Keratinocyte (primary cell): ENCODE measurements at regions not wholly inside any gene's neighbourhood (a gene's known extent, or its start where the extent isn't known, plus 50 kb on each side); places are given as distances from the start of the nearest gene placed in this dataset.

ENCODE experiments used
- DNase-seq: peaks from one replicate; pipeline ENCODE4 v3.0.0-alpha.2; 2011; ENCODE audit warnings: low read depth, missing footprints, low spot score
- FAIRE-seq: peaks from 2 replicates; lab custom pipeline; 2011; peaks lifted over from hg19 to GRCh38; lab: Jason Lieb, UNC
- H2AFZ ChIP-seq: 2 replicates; pipeline ENCODE4 v1.6.0; 2012; ENCODE audit warnings: low read length, control low read depth, inconsistent platforms; ENCODE audit not compliant: control insufficient read depth
- H3K27ac ChIP-seq: 2 replicates; pipeline ENCODE4 v1.5.1; 2011; ENCODE audit warnings: low read length; ENCODE audit not compliant: control insufficient read depth, insufficient read depth
- H3K27me3 ChIP-seq: 3 replicates; pipeline ENCODE4 v1.6.0; 2011; ENCODE audit warnings: low read length; ENCODE audit not compliant: control insufficient read depth, insufficient read depth; ENCODE audit errors: extremely low read depth
- H3K36me3 ChIP-seq, 2 experiments: 2 replicates in 1 of 2; 3 replicates in 1 of 2; pipeline ENCODE4 v1.5.1; 2011; ENCODE audit warnings: low read length in 2 of 2, mild to moderate bottlenecking in 1 of 2; ENCODE audit not compliant: control insufficient read depth in 2 of 2, insufficient read depth in 2 of 2; ENCODE audit errors: extremely low read depth in 1 of 2
- H3K4me1 ChIP-seq: 3 replicates; pipeline ENCODE4 v1.5.1; 2011; ENCODE audit warnings: low read length; ENCODE audit not compliant: control insufficient read depth, insufficient read depth; ENCODE audit errors: extremely low read depth
- H3K4me2 ChIP-seq: 3 replicates; pipeline ENCODE4 v1.6.0; 2011; ENCODE audit warnings: low read depth, low read length; ENCODE audit not compliant: control insufficient read depth, insufficient read depth; ENCODE audit errors: extremely low read depth
- H3K4me3 ChIP-seq, 3 experiments: fragments of 200-600 bp in 1 of 3; sonication (generic) in 1 of 3; 2 replicates in 2 of 3; 3 replicates in 1 of 3; pipeline ENCODE4 v1.5.1; 2011 to 2016; ENCODE audit warnings: low read length in 3 of 3, mild to moderate bottlenecking in 3 of 3, control low read depth in 2 of 3, inconsistent platforms in 1 of 3, low read depth in 1 of 3, mixed read lengths in 1 of 3, mixed run types in 1 of 3, moderate library complexity in 1 of 3; ENCODE audit not compliant: control insufficient read depth in 2 of 3, insufficient read depth in 2 of 3; ENCODE audit errors: extremely low read depth in 1 of 3
- H3K79me2 ChIP-seq: 2 replicates; pipeline ENCODE4 v1.6.0; 2012; ENCODE audit warnings: low read length; ENCODE audit not compliant: control insufficient read depth, insufficient read depth
- H3K9ac ChIP-seq: 3 replicates; pipeline ENCODE4 v1.6.0; 2011; ENCODE audit warnings: low read length; ENCODE audit not compliant: control insufficient read depth, insufficient read depth; ENCODE audit errors: extremely low read depth
- H3K9me1 ChIP-seq: 3 replicates; pipeline ENCODE4 v1.6.0; 2011; ENCODE audit warnings: low read length; ENCODE audit not compliant: control insufficient read depth, insufficient read depth; ENCODE audit errors: extremely low read depth
- H3K9me3 ChIP-seq: 2 replicates; pipeline ENCODE4 v1.5.1; 2012; ENCODE audit warnings: low read depth, low read length; ENCODE audit not compliant: control insufficient read depth
- H4K20me1 ChIP-seq: 3 replicates; pipeline ENCODE4 v1.6.0; 2011; ENCODE audit warnings: low read length; ENCODE audit not compliant: control insufficient read depth, insufficient read depth; ENCODE audit errors: extremely low read depth
- EZH2 ChIP-seq: IDR thresholded peaks from one replicate; pipeline ENCODE4 v1.6.1; 2012; ENCODE audit warnings: inconsistent platforms, mild to moderate bottlenecking, low read length, moderate library complexity
- dilution Hi-C: fragments of 300-500 bp; cut with MboI; formaldehyde crosslinking; loops from one replicate; pipeline ENCODE4 v1.7.0; 2020; ENCODE audit warnings: low sequenced_read_pairs; ENCODE audit not compliant: extremely low pct_ligation_motif_present
- TF ChIP-seq, protein P1 (sequence below), 3 experiments: IDR thresholded peaks in 1 of 3; conservative IDR thresholded peaks in 1 of 3; optimal IDR thresholded peaks in 1 of 3; 2 replicates in 2 of 3; 3 replicates in 1 of 3; pipeline versions ENCODE3 to v1.5.1; 2011; ENCODE audit warnings: low read length in 3 of 3, mild to moderate bottlenecking in 3 of 3, moderate library complexity in 2 of 3, control low read depth in 1 of 3, inconsistent platforms in 1 of 3; ENCODE audit not compliant: insufficient read depth in 2 of 3; ENCODE audit errors: extremely low read depth in 1 of 3

DNA sequence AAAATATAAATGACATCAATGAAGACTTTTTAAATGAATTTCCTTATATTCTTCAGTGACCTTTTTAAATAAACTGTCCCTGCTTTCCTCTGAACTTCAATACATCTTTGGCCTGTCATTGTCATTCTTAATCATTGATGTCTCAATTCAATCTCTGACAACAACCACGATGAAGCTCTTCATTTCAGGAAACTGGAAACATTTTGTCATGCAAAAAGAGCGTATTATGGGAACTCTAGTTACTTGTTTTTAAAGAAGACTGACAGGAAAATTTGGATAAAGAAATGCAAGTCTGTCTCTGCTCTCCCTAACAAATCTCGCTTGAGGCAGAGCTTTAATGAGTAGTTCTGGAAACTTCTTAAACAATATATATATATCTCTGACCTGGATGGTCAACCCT is 535.8 kb upstream of the ADGRL2 start:
- no peak overlapping the region for H2AFZ ChIP-seq
- FAIRE-seq: no peak

DNA sequence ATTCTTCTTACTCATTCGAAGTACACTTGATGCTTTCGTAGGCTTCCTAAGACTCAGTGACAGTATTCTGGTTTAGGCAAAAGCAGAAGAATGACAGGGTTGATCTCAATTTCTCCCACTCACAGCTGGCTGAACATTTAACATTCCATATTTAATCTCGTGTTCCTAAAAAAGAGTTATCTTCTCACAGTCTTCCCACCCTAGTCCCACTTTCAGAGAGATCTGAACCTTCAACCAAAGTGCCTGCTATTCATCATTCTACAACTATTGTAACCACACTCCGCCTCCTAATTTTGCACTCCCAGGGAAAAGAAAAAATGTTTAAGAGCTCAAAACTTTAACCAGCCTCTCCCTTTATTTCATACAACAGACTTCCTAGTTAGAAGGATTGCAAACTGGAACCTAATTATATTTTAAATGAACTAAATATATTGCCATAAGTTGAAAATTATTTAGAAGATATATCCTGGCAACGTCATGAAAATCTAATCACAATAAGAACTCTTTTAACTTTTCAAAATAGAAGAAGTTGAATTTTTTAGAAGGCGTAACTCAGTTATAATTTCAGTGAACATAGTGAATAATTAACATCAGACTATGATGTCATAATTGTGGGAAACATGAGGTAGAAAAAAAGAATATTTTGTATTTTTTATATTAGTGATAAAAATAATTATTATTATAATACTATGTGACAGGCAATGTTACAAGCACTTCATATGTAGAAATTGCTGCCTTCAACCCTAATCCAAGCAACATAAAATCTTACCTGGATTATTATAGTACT is 540.9 kb upstream of the ADGRL2 start:
- Histone ChIP-seq H3K9me1 (no peaks in the 10 kb centered on the region), H4K20me1 (no peaks in the 10 kb centered on the region), H3K36me3 (no peaks in the 10 kb centered on the region), H3K4me2 (no peak overlapping the region), H3K27ac (no peak overlapping the region), H3K4me1 (no peaks in the 10 kb centered on the region), H2AFZ (no peak overlapping the region), H3K9me3 (no peaks in the 10 kb centered on the region), H3K79me2 (no peaks in the 10 kb centered on the region), H3K9ac (no peak overlapping the region), H3K27me3 (no peaks in the 10 kb centered on the region), H3K4me3 (no peak overlapping the region)
- dilution Hi-C loops: no loop called here
- TF ChIP-seq EZH2: no peak
- TF ChIP-seq, protein P1, sequence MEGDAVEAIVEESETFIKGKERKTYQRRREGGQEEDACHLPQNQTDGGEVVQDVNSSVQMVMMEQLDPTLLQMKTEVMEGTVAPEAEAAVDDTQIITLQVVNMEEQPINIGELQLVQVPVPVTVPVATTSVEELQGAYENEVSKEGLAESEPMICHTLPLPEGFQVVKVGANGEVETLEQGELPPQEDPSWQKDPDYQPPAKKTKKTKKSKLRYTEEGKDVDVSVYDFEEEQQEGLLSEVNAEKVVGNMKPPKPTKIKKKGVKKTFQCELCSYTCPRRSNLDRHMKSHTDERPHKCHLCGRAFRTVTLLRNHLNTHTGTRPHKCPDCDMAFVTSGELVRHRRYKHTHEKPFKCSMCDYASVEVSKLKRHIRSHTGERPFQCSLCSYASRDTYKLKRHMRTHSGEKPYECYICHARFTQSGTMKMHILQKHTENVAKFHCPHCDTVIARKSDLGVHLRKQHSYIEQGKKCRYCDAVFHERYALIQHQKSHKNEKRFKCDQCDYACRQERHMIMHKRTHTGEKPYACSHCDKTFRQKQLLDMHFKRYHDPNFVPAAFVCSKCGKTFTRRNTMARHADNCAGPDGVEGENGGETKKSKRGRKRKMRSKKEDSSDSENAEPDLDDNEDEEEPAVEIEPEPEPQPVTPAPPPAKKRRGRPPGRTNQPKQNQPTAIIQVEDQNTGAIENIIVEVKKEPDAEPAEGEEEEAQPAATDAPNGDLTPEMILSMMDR (optimal IDR thresholded peaks at IDR 0.05 in 1 of 3, IDR thresholded peaks at IDR 0.05 in 1 of 3, conservative IDR thresholded peaks at IDR 0.05 in 1 of 3; ENCODE audit: extremely low read depth in 1 of 3, insufficient read depth in 2 of 3, low read length in 3 of 3): no peak
- DNase-seq (no peak), FAIRE-seq (no peak)

More for the DNA sequence above, 535.8 kb upstream of the ADGRL2 start:
- H3K36me3 ChIP-seq: no peaks in the 10 kb centered on the region
- H3K4me2 ChIP-seq: no peak overlapping the region
- H3K4me1 ChIP-seq: no peaks in the 10 kb centered on the region
- no peak overlapping the region for H3K27ac ChIP-seq
- DNase-seq: no peak
- no peaks in the 10 kb centered on the region for H3K79me2 ChIP-seq
- no peak overlapping the region for H3K9ac ChIP-seq
- TF ChIP-seq, protein P1 (optimal IDR thresholded peaks at IDR 0.05 in 1 of 3, IDR thresholded peaks at IDR 0.05 in 1 of 3, conservative IDR thresholded peaks at IDR 0.05 in 1 of 3; ENCODE audit: extremely low read depth in 1 of 3, insufficient read depth in 2 of 3, low read length in 3 of 3): no peak
- no peak for TF ChIP-seq EZH2
- H3K9me3 ChIP-seq: no peaks in the 10 kb centered on the region
- no peaks in the 10 kb centered on the region for H3K9me1 ChIP-seq
- H4K20me1 ChIP-seq: no peaks in the 10 kb centered on the region
- dilution Hi-C loops: no loop called here
- H3K27me3 ChIP-seq: peaks cover 4% of the 10 kb centered on the region
- no peak overlapping the region for H3K4me3 ChIP-seq
